ENCODE measurements at regions not wholly inside any gene's neighbourhood (a gene's known extent, or its start where the extent isn't known, plus 50 kb on each side); places are given as distances from the start of the nearest gene placed in this dataset.

DNA sequence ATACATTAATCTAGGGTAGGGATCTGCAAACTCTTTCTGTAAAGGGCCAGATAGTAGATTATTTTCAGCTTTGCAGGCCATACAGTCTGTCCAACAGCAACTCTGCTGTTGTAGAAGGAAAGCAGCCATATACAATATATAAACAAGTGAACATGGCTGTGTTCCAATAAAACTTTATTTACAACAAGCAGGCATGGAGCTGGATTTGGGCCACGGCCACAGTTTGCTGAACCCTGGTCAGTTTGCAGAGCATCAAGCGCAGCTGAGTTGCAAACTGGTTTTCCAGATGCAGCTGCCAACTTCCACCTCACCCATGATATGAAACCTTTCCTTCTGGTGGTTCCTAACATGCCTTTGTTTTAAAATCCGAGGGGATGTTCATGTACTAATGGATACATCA is 310.4 kb upstream of the NFE2L3 start:
- H3K36me3 ChIP-seq, result no peaks in the 10 kb centered on the region
- TF ChIP-seq, protein P1, sequence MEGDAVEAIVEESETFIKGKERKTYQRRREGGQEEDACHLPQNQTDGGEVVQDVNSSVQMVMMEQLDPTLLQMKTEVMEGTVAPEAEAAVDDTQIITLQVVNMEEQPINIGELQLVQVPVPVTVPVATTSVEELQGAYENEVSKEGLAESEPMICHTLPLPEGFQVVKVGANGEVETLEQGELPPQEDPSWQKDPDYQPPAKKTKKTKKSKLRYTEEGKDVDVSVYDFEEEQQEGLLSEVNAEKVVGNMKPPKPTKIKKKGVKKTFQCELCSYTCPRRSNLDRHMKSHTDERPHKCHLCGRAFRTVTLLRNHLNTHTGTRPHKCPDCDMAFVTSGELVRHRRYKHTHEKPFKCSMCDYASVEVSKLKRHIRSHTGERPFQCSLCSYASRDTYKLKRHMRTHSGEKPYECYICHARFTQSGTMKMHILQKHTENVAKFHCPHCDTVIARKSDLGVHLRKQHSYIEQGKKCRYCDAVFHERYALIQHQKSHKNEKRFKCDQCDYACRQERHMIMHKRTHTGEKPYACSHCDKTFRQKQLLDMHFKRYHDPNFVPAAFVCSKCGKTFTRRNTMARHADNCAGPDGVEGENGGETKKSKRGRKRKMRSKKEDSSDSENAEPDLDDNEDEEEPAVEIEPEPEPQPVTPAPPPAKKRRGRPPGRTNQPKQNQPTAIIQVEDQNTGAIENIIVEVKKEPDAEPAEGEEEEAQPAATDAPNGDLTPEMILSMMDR (IDR thresholded peaks at IDR 0.05), result no peak
- no peaks in the 10 kb centered on the region for H3K4me1 ChIP-seq
- ATAC-seq, result no peak
- H3K9me3 ChIP-seq, result no peaks in the 10 kb centered on the region
- intact Hi-C loops (cut with DNase I), result no loop called here
- H3K27ac ChIP-seq, result no peak overlapping the region
- H3K27me3 ChIP-seq (ENCODE audit: low read depth), result no peaks in the 10 kb centered on the region
- no peak for DNase-seq
- H3K4me3 ChIP-seq, result no peak overlapping the region

DNA sequence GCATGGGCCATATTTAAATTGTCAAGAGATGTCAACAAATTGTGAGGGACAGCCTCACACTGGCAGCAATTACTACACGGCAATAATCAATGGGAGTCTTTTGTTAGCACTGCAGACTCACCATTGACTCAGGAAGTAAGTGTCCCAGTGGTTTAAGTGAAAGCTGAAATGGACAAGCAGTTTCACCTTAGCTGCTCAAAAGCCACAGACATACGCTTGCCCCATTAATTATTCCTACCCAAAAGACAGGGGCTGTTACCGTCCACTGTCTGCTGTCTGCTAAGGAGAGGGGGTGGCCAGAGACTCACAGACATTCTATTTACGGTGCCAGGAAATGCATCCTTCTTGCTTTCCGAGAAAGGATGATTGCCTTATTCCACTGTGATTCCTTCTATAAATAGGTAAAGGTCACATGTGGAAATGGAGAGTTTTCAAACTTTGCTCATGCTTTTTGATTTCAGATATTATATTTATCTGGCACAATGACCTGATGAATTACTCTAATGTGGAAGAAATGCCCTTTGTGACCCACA is 309.7 kb upstream of the NFE2L3 start:
- intact Hi-C loops (cut with DNase I), result no loop called here
- no peaks in the 10 kb centered on the region for H3K36me3 ChIP-seq
- no peak for DNase-seq
- H3K4me1 ChIP-seq, result peaks cover 5% of the 10 kb centered on the region
- no peak overlapping the region for H3K27ac ChIP-seq
- H3K4me3 ChIP-seq, result no peak overlapping the region
- TF ChIP-seq, protein P1 (IDR thresholded peaks at IDR 0.05), result no peak
- no peaks in the 10 kb centered on the region for H3K27me3 ChIP-seq (ENCODE audit: low read depth)
- no peaks in the 10 kb centered on the region for H3K9me3 ChIP-seq
- ATAC-seq, result no peak

DNA sequence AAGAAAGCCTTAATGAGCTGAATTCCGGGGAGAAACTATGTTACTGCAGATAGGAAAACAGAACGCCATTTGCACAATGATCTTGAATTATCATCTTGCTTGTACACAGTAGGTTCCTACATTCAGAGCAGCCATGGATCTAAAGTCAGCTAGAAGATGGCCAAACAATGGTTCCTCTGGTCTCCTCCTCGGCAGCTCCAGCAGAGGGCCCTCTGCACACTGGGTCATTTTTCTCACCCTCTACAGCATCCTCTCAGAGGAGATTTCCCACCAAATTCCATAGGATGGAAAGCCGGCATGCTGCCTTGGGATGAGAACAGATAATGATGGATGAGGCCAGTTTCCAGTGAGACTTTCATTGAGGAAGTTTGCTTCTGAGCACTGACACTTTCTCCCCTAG is 308.5 kb upstream of the NFE2L3 start:
- DNase-seq, result no peak
- Histone ChIP-seq H3K9me3 (no peaks in the 10 kb centered on the region), H3K27ac (no peak overlapping the region), H3K4me3 (no peak overlapping the region), H3K36me3 (no peaks in the 10 kb centered on the region), H3K4me1 (peaks cover 11% of the 10 kb centered on the region), H3K27me3 (ENCODE audit: low read depth) (no peaks in the 10 kb centered on the region)
- TF ChIP-seq, protein P1 (IDR thresholded peaks at IDR 0.05), result no peak
- intact Hi-C loops (cut with DNase I), result no loop called here
- ATAC-seq, result no peak

DNA sequence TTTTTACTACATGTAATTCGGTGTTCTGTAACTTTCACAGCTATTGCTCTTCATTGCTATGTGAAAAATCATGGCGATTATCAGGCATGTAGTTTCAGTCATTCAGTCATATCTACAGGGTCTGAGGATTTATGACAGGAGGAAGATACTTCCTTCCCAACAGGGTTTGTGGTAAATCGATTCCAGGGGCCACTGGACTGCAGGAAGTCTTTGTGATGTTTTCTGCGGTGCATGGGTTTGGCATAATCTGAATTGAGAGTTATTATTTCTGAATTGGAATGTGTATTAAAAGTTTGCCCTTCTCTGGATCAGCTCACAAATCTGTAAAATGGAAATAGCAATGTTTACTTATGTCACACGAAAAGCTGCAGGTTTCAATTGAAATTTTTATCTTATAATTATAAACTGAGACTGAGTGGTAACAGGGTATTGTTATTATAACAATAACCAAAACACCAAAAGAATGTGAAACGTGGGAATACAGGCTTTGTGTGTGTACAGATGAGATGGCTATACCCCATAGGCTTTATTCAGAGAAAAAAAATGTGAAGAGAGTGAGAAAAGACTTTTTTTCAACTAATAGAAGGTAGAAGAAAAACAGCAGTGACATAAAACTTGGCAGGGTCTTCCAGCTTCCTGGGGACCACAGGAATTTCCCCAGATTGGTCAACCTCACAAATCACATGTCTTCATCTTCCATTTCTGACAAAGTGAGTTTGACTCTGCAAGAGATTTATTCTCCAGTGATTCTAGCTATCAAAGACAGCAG is 307.7 kb upstream of the NFE2L3 start:
- Histone ChIP-seq H3K4me1 (peaks cover 11% of the 10 kb centered on the region), H3K36me3 (no peaks in the 10 kb centered on the region), H3K4me3 (no peak overlapping the region), H3K27ac (no peak overlapping the region), H3K27me3 (ENCODE audit: low read depth) (no peaks in the 10 kb centered on the region), H3K9me3 (no peaks in the 10 kb centered on the region)
- no peak for DNase-seq
- TF ChIP-seq, protein P1 (IDR thresholded peaks at IDR 0.05), result no peak
- intact Hi-C loops (cut with DNase I), result no loop called here
- no peak for ATAC-seq

DNA sequence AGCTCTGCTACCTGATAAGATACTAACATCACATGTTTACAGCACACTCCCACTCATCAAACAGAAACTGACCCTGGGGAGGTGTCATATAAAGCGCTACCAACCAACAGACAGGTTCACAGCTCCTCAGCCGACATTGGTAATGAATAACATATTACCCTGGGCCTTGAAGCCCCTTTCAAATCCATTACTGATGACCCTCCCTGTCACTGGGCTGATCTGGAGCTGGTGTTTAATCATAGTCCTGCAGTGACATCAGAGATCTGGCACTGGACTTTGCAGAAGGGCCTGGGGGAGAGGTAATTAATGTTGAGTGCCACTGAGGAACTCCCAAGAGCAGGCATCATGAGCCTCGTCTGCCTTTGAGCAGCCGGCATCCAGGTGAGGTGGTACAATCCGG is 306.5 kb upstream of the NFE2L3 start:
- intact Hi-C loops (cut with DNase I), result no loop called here
- Histone ChIP-seq H3K27me3 (ENCODE audit: low read depth) (no peaks in the 10 kb centered on the region), H3K4me1 (peaks cover 14% of the 10 kb centered on the region)

More for the DNA sequence above, 306.5 kb upstream of the NFE2L3 start:
- ATAC-seq (no peak), DNase-seq (no peak)
- Histone ChIP-seq H3K36me3 (no peaks in the 10 kb centered on the region), H3K9me3 (no peaks in the 10 kb centered on the region), H3K4me3 (no peak overlapping the region), H3K27ac (no peak overlapping the region)
- TF ChIP-seq, protein P1 (IDR thresholded peaks at IDR 0.05), result no peak

All from lower lobe of right lung (tissue), 2 donors.